Thoracic aorta (tissue), 2 donors: ENCODE measurements at regions not wholly inside any gene's neighbourhood (a gene's known extent, or its start where the extent isn't known, plus 50 kb on each side); places are given as distances from the start of the nearest gene placed in this dataset.
A peak's percentile ranks its signal among the peaks of the same experiment; 100 is the strongest.
"Not testable (repeated sequence)": the region's sequence is repeated elsewhere in the genome, so short reads cannot be mapped to it uniquely, and the experiment has no call there.

Experiments used
- ATAC-seq: fragments of 150-250 bp; one replicate; pipeline ENCODE4 v1.8.0; 2017; ENCODE audit warnings: low read depth; ENCODE audit not compliant: insufficient number of reproducible peaks, low FRiP score
- DNase-seq: peaks from one replicate; pipeline ENCODE4 v3.0.0-alpha.2; 2020; ENCODE audit warnings: low spot score
- H3K27ac ChIP-seq, 2 donors: fragments of 200-600 bp; sonication (generic); 1 replicate in 1 of 2; 2 replicates in 1 of 2; pipeline ENCODE4 v1.5.1; 2016; ENCODE audit warnings: mild to moderate bottlenecking in 2 of 2, moderate library complexity in 2 of 2
- H3K27me3 ChIP-seq: fragments of 200-600 bp; sonication (generic); replicated peaks from 2 replicates; pipeline ENCODE4 v1.6.0; 2016; ENCODE audit warnings: mild to moderate bottlenecking; ENCODE audit not compliant: insufficient read depth
- H3K36me3 ChIP-seq: fragments of 200-600 bp; sonication (generic); one replicate; pipeline ENCODE4 v1.5.1; 2016
- H3K4me1 ChIP-seq, 2 donors: fragments of 200-600 bp; sonication (generic); 1 replicate in 1 of 2; 2 replicates in 1 of 2; pipeline versions ENCODE4 v1.5.1 to v1.6.0; 2016; ENCODE audit warnings: low read depth in 2 of 2, mild to moderate bottlenecking in 1 of 2; ENCODE audit not compliant: control insufficient read depth in 1 of 2
- H3K4me3 ChIP-seq: fragments of 200-600 bp; sonication (generic); 2 replicates; pipeline ENCODE4 v1.5.1; 2016; ENCODE audit warnings: mild to moderate bottlenecking
- H3K9me3 ChIP-seq: fragments of 200-600 bp; sonication (generic); 2 replicates; pipeline ENCODE4 v1.5.1; 2016
- TF ChIP-seq, protein P1 (sequence below): fragments of 200-600 bp; sonication (generic); IDR thresholded peaks from one replicate; pipeline ENCODE4 v1.5.1; 2019; ENCODE audit warnings: antibody characterized with exemption

DNA sequence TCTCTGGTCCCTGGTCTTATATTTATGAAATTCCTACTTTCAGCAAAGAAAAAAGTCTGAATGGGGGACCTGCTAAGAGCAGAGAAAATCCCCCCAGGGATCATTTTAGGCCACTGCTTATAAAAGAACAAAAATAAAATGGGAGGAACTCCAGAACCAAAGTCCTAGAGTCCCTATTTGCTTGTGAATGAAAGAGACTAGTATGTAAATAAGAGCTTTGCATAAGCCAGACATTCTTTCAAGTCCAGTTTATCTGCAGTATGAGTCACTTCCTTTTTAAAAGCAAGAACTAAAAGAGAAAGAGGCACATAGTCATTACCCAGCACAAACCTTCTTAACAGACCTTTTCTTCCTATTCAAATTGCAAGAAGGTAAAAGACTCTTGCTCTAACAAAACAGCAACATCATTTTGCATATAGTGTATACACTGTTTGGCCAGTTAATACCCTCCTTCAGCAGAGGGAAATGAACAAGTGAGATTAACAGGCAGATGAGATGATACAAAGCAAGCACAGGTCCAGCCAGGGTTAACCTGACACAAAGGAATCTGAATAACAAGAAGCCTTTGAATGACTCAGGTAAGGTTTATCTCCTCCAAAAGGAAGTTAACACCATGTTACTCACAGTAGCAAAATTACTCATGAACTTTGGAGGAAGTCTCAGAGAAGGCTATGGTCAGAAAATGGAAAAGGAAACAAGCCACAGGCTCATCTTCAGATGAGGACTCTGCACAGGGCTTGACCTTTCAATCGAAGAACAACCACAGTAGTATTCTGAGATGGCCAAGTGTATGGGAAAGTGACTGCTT is 87.3 kb downstream of the PHLDA1 start:
- TF ChIP-seq, protein P1, sequence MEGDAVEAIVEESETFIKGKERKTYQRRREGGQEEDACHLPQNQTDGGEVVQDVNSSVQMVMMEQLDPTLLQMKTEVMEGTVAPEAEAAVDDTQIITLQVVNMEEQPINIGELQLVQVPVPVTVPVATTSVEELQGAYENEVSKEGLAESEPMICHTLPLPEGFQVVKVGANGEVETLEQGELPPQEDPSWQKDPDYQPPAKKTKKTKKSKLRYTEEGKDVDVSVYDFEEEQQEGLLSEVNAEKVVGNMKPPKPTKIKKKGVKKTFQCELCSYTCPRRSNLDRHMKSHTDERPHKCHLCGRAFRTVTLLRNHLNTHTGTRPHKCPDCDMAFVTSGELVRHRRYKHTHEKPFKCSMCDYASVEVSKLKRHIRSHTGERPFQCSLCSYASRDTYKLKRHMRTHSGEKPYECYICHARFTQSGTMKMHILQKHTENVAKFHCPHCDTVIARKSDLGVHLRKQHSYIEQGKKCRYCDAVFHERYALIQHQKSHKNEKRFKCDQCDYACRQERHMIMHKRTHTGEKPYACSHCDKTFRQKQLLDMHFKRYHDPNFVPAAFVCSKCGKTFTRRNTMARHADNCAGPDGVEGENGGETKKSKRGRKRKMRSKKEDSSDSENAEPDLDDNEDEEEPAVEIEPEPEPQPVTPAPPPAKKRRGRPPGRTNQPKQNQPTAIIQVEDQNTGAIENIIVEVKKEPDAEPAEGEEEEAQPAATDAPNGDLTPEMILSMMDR, result no peak
- H3K9me3 ChIP-seq, result no peaks in the 10 kb centered on the region
- ATAC-seq (peak; percentile 96), DNase-seq (no peak)
- H3K27me3 ChIP-seq, result no peaks in the 10 kb centered on the region
- H3K4me1 ChIP-seq, result peaks cover 17 to 22% of the 10 kb centered on the region in 2 donors
- H3K36me3 ChIP-seq, result no peaks in the 10 kb centered on the region
- peak overlapping the region; percentile 77 to 91 for H3K27ac ChIP-seq
- H3K4me3 ChIP-seq, result peak overlapping the region; percentile 41

DNA sequence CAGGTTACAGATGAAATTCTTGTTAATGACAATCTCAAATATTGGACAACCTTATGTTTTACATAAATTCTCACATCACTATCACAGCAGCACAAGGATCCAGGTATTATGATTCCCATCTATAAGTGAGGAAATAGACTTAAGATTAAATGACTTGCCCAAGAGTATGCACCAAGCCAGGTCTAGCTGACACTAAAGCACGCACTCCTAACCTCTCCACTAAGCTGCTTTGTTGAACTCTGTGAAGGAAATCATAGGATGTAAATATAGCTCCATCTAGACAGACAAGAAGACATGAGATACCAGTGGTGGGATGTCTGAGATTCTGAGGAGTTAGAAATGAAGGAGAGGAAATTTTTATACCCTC is 87.9 kb downstream of the PHLDA1 start:
- H3K4me1 ChIP-seq, result peaks cover 17 to 22% of the 10 kb centered on the region in 2 donors
- no peaks in the 10 kb centered on the region for H3K27me3 ChIP-seq
- H3K9me3 ChIP-seq, result no peaks in the 10 kb centered on the region
- ATAC-seq, result peak; percentile 14
- peak overlapping the region; percentile 77 to 91 for H3K27ac ChIP-seq
- no peak overlapping the region for H3K4me3 ChIP-seq
- no peak for DNase-seq
- H3K36me3 ChIP-seq, result no peaks in the 10 kb centered on the region
- TF ChIP-seq, protein P1, result no peak

DNA sequence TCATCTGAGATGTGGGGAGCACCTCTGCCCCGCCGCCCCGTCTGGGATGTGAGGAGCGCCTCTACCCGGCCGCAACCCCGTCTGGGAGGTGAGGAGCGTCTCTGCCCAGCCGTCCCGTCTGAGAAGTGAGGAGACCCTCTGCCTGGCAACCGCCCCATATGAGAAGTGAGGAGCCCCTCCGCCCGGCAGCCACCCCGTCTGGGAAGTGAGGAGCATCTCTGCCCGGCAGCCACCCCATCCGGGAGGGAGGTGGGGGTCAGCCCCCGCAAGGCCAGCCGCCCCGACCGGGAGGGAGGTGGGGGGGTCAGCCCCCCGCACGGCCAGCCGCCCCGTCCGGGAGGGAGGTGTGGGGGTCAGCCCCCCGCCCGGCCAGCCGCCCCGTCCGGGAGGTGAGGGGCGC is 89.9 kb downstream of the PHLDA1 start:
- not testable (repeated sequence) for H3K27me3 ChIP-seq, H3K4me3 ChIP-seq, ATAC-seq, H3K36me3 ChIP-seq, H3K9me3 ChIP-seq, H3K27ac ChIP-seq, DNase-seq
- peaks cover 17 to 22% of the 10 kb centered on the region in 2 donors for H3K4me1 ChIP-seq

DNA sequence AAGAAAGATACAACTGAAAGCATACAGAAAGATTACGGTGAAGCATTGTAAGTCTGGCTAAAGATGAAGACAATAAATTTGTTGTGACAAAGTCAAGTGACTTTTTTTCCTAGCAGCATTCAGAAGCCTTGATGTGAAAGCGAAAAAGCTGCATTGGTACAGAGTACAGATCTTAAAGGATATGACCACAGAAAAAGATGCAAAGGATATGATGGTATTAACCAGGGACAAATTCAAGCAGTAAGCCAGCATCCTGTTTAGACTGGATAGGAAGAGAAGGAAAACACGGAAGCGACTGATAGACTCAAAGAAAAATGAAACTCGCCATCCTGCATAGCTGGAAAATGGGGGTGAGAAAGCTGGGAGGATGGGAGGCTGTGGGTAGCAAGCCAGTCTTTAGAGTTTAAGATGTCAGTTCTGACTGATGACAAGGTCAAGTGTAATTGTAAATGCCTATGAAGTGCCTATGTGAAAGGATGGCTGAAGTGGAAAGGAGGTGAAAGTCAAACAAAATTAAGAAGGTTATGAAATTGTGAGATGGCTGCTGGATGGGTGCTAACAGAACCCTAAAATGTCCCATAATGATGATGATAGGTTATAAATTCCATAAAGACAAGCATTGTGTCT is 92.4 kb downstream of the PHLDA1 start:
- H3K4me3 ChIP-seq, result no peak overlapping the region
- DNase-seq (no peak), ATAC-seq (no peak)
- no peaks in the 10 kb centered on the region for H3K27me3 ChIP-seq
- TF ChIP-seq, protein P1, result no peak
- H3K27ac ChIP-seq, result no peak overlapping the region
- H3K9me3 ChIP-seq, result no peaks in the 10 kb centered on the region
- H3K36me3 ChIP-seq, result no peaks in the 10 kb centered on the region
- peaks cover 16 to 17% of the 10 kb centered on the region in 2 donors for H3K4me1 ChIP-seq

DNA sequence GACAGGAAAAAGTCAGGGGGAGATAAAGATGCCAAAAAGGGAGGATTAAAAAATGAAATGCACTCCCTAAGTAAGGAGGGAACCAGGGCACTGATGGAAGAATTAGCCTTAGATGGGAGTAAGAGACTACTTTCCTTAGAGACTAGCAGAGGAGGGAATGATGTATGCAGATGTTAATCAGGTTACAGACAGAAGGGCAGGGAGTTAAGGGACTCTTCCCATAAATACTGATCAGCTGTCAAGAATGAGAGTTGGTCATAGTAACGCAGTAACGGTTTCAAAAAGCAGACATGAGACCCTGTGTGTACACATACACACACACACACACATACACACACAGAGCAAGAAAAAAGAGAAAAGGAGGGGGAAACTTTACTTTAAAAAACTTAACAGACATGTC is 93.4 kb downstream of the PHLDA1 start:
- H3K4me3 ChIP-seq, result no peak overlapping the region
- peaks cover 15 to 18% of the 10 kb centered on the region in 2 donors for H3K4me1 ChIP-seq
- ATAC-seq, result no peak
- no peak for DNase-seq
- H3K27ac ChIP-seq, result no peak overlapping the region
- TF ChIP-seq, protein P1, result no peak
- H3K36me3 ChIP-seq, result no peaks in the 10 kb centered on the region
- H3K9me3 ChIP-seq, result no peaks in the 10 kb centered on the region
- no peaks in the 10 kb centered on the region for H3K27me3 ChIP-seq
